PC-3 (cell line): ENCODE measurements at regions not wholly inside any gene's neighbourhood (a gene's known extent, or its start where the extent isn't known, plus 50 kb on each side); places are given as distances from the start of the nearest gene placed in this dataset.
"Not testable (repeated sequence)": the region's sequence is repeated elsewhere in the genome, so short reads cannot be mapped to it uniquely, and the experiment has no call there.

ENCODE experiments used
- ATAC-seq: fragments of 200-7000 bp; cut with Tn5 transposase; 2 replicates; pipeline ENCODE4 v1.9.1; 2020; ENCODE audit warnings: mild to moderate bottlenecking, moderate library complexity
- BruUV-seq: library from RNA; stranded (reverse); fragments of 400-500 nt; replicated peaks from 2 replicates; lab custom pipeline; 2021; lab: Mats Ljungman, UMichigan
- CTCF ChIA-PET: fragments of 300-600 bp; sonication (Branson Sonifier 250); formaldehyde crosslinking; loops from one replicate; lab custom pipeline; 2022; ENCODE audit warnings: antibody characterized with exemption; lab: Charles Lee
- POLR2A ChIA-PET: fragments of 300-600 bp; sonication (Branson Sonifier 250); formaldehyde crosslinking; loops from one replicate; lab custom pipeline; 2022; ENCODE audit warnings: antibody characterized with exemption; ENCODE audit not compliant: unreplicated experiment; lab: Charles Lee
- DNase-seq: peaks from one replicate; pipeline ENCODE4 v3.0.0-alpha.2; 2015
- H2AFZ ChIP-seq: fragments of 300-600 bp; sonication (generic); 2 replicates; pipeline ENCODE4 v1.6.0; 2016; ENCODE audit warnings: antibody characterized with exemption, low read length
- H3F3A ChIP-seq: fragments of 300-600 bp; sonication (generic); one replicate; pipeline ENCODE4 v1.6.0; 2017; ENCODE audit warnings: antibody characterized with exemption, low read length, control low read depth, mild to moderate bottlenecking; ENCODE audit not compliant: unreplicated experiment
- H3K27ac ChIP-seq: fragments of 300-600 bp; sonication (generic); 2 replicates; pipeline ENCODE4 v1.5.1; 2016; ENCODE audit warnings: mild to moderate bottlenecking, low read length
- H3K27me3 ChIP-seq: fragments of 300-600 bp; sonication (generic); 2 replicates; pipeline ENCODE4 v1.6.1; 2016; ENCODE audit warnings: low read length, mixed read lengths
- H3K36me3 ChIP-seq: fragments of 300-600 bp; sonication (generic); 2 replicates; pipeline ENCODE4 v1.6.1; 2016; ENCODE audit warnings: low read depth, mixed run types, low read length, mixed read lengths
- H3K4me1 ChIP-seq: fragments of 300-600 bp; sonication (generic); 2 replicates; pipeline ENCODE4 v1.5.1; 2016; ENCODE audit warnings: low read length; ENCODE audit not compliant: insufficient read depth
- H3K4me2 ChIP-seq: fragments of 300-600 bp; sonication (generic); 2 replicates; pipeline ENCODE4 v1.6.0; 2016; ENCODE audit warnings: low read length
- H3K4me3 ChIP-seq: fragments of 300-600 bp; sonication (generic); 2 replicates; pipeline ENCODE4 v1.5.1; 2016; ENCODE audit warnings: mild to moderate bottlenecking, low read length, mixed read lengths
- H3K79me2 ChIP-seq: fragments of 300-600 bp; sonication (generic); 2 replicates; pipeline ENCODE4 v1.6.1; 2017; ENCODE audit warnings: low read length, mixed read lengths
- H3K9ac ChIP-seq: fragments of 300-600 bp; sonication (generic); 2 replicates; pipeline ENCODE4 v1.6.0; 2016; ENCODE audit warnings: mild to moderate bottlenecking, low read length
- H3K9me2 ChIP-seq: fragments of 300-600 bp; sonication (generic); replicated peaks from 2 replicates; pipeline ENCODE4 v1.6.1; 2016; ENCODE audit warnings: mixed run types, low read length, mixed read lengths
- H3K9me3 ChIP-seq: fragments of 300-600 bp; sonication (generic); 2 replicates; pipeline ENCODE4 v1.6.1; 2016; ENCODE audit warnings: low read length, mixed read lengths
- H4K20me1 ChIP-seq: fragments of 300-600 bp; sonication (generic); 2 replicates; pipeline ENCODE4 v1.6.1; 2016; ENCODE audit warnings: low read length, mixed read lengths
- EZH2 ChIP-seq: fragments of 300-600 bp; sonication (generic); IDR thresholded peaks from one replicate; pipeline ENCODE4 v1.6.1; 2017; ENCODE audit warnings: antibody characterized with exemption, mild to moderate bottlenecking, low read length; ENCODE audit not compliant: unreplicated experiment
- EZH2phosphoT487 ChIP-seq: fragments of 300-600 bp; sonication (generic); IDR thresholded peaks from 2 replicates; pipeline ENCODE4 v1.6.1; 2018; ENCODE audit warnings: mild to moderate bottlenecking, antibody characterized with exemption, low read length, borderline replicate concordance
- intact Hi-C: fragments of 100-400 bp; cut with micrococcal nuclease; formaldehyde crosslinking; loops from 2 replicates; pipeline ENCODE4 v1.9.0; 2023
- TF ChIP-seq, protein P1 (sequence below): fragments of 300-600 bp; sonication (generic); conservative IDR thresholded peaks from 2 replicates; pipeline ENCODE4 v1.5.1; 2017; ENCODE audit warnings: antibody characterized with exemption, low read depth, mild to moderate bottlenecking, low read length

- Histone ChIP-seq H3K9ac (no peak overlapping the region), H3K4me2 (no peak overlapping the region), H3K79me2 (no peaks in the 10 kb centered on the region), H3K9me3 (no peaks in the 10 kb centered on the region), H3K27ac (no peak overlapping the region), H3K36me3 (no peaks in the 10 kb centered on the region), H3K4me3 (no peak overlapping the region), H3K4me1 (no peaks in the 10 kb centered on the region), H2AFZ (no peak overlapping the region), H3F3A (no peaks in the 10 kb centered on the region), H3K27me3 (peaks cover 30% of the 10 kb centered on the region), H4K20me1 (no peaks in the 10 kb centered on the region), H3K9me2 (no peaks in the 10 kb centered on the region)
- ChIA-PET CTCF (no interaction called here), POLR2A (no interaction called here)
- intact Hi-C loops: no loop called here
- no peak for DNase-seq
- TF ChIP-seq EZH2phosphoT487 (no peak), EZH2 (no peak)
- TF ChIP-seq, protein P1, sequence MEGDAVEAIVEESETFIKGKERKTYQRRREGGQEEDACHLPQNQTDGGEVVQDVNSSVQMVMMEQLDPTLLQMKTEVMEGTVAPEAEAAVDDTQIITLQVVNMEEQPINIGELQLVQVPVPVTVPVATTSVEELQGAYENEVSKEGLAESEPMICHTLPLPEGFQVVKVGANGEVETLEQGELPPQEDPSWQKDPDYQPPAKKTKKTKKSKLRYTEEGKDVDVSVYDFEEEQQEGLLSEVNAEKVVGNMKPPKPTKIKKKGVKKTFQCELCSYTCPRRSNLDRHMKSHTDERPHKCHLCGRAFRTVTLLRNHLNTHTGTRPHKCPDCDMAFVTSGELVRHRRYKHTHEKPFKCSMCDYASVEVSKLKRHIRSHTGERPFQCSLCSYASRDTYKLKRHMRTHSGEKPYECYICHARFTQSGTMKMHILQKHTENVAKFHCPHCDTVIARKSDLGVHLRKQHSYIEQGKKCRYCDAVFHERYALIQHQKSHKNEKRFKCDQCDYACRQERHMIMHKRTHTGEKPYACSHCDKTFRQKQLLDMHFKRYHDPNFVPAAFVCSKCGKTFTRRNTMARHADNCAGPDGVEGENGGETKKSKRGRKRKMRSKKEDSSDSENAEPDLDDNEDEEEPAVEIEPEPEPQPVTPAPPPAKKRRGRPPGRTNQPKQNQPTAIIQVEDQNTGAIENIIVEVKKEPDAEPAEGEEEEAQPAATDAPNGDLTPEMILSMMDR: no peak
- no peak for ATAC-seq
- BruUV-seq: no TSS peak
Observed at GRCh38 chr1:157334041-157334440, 195.8 kb upstream of the ETV3 start.

GRCh38 chr1:157330177-157330576, 192.0 kb upstream of the ETV3 start:
- H4K20me1 ChIP-seq, H3K79me2 ChIP-seq, CTCF ChIA-PET, ATAC-seq, H3K9me2 ChIP-seq, H3F3A ChIP-seq, H3K4me2 ChIP-seq, H3K9ac ChIP-seq, H3K36me3 ChIP-seq, H3K4me3 ChIP-seq, H3K27ac ChIP-seq, POLR2A ChIA-PET, intact Hi-C loops, DNase-seq, BruUV-seq, H3K9me3 ChIP-seq, H3K4me1 ChIP-seq, H2AFZ ChIP-seq: not testable (repeated sequence)
- peaks cover 24% of the 10 kb centered on the region for H3K27me3 ChIP-seq

DNA sequence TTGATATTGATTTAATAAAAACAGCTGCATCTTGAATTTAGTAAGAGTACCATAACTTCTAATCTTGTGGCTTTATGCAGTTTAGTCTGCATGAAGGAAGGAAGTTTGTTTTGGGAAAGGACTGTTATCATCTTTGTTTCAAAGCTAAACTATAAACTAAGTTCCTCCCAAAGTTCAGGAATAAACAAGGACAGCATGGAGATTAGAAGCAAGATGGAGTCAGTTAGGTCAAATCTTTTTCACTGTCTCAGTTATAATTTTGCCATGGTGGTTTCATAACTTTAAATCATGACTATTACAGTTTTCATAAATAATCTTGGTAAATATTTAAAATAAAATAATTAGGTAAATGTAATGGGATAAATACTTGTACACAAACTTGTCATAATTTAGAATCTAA, 189.9 kb upstream of the ETV3 start:
- ATAC-seq, BruUV-seq, CTCF ChIA-PET: not testable (repeated sequence)

DNA sequence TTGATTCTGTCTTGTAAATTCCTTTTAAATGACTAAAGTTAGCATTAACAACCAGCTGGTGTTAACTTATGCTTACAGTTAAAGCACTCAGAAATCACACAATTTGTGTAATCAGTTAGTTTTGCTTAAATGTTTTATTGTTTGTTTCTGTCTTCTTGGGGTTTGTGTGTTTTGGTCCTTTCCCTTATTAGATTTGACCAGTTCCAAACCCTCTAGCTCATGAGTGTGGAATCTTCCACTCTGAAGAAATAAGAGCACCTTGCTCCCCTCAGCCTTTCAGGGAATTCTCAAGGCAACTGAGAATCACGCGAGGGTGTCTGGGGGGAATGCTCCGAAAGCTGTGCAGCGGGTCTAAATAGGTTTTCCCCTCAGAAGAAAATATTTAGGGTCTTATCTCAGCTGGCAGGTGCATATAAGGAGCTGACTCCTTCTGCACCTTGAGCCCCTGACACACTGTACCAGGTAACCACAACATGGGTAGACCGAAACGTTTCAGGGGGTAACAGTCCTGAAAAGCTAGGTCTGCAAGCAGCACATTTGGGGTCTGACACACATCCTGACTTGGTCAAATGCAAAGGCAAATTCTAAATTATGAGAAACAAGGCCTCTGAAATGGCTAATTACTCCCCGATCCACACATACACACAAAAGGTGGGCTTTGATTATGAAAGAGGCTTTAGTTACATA, 188.1 kb upstream of the ETV3 start:
- Histone ChIP-seq H2AFZ (no peak overlapping the region), H3K36me3 (no peaks in the 10 kb centered on the region), H3K27ac (no peak overlapping the region), H3K9me2 (no peaks in the 10 kb centered on the region), H4K20me1 (no peaks in the 10 kb centered on the region), H3K4me2 (no peak overlapping the region), H3K4me3 (no peak overlapping the region), H3K27me3 (peaks cover 22% of the 10 kb centered on the region), H3K79me2 (no peaks in the 10 kb centered on the region), H3F3A (no peaks in the 10 kb centered on the region), H3K4me1 (no peaks in the 10 kb centered on the region), H3K9ac (no peak overlapping the region), H3K9me3 (no peaks in the 10 kb centered on the region)
- intact Hi-C loops: no loop called here
- TF ChIP-seq EZH2phosphoT487: no peak
- no peak for TF ChIP-seq EZH2
- TF ChIP-seq, protein P1: no peak
- ChIA-PET CTCF (no interaction called here), POLR2A (no interaction called here)
- DNase-seq: no peak
- no TSS peak for BruUV-seq
- ATAC-seq: no peak

More for the DNA sequence above, 189.9 kb upstream of the ETV3 start:
- H3K79me2 ChIP-seq, H3K9me3 ChIP-seq, DNase-seq, H3K4me3 ChIP-seq, H3K9me2 ChIP-seq, H3K36me3 ChIP-seq, H2AFZ ChIP-seq, intact Hi-C loops, H3K4me1 ChIP-seq, H3K4me2 ChIP-seq, H3K27ac ChIP-seq, H4K20me1 ChIP-seq, H3K9ac ChIP-seq, H3F3A ChIP-seq, POLR2A ChIA-PET: not testable (repeated sequence)
- peaks cover 22% of the 10 kb centered on the region for H3K27me3 ChIP-seq
